ENCODE measurements at regions not wholly inside any gene's neighbourhood (a gene's known extent, or its start where the extent isn't known, plus 50 kb on each side); places are given as distances from the start of the nearest gene placed in this dataset.

GRCh38 chr12:84191779-84192178, 720.8 kb downstream of the SLC6A15 start:
- FAIRE-seq: no peak
- H2AFZ ChIP-seq (ENCODE audit: low read depth, low read length): no peak overlapping the region
- H3K36me3 ChIP-seq (ENCODE audit: insufficient read depth, low read length): no peaks in the 10 kb centered on the region

GRCh38 chr12:84186433-84186832, 726.2 kb downstream of the SLC6A15 start:
- H3K4me3 Mint-ChIP-seq (ENCODE audit: unreplicated experiment): no peak overlapping the region
- H3K36me3 Mint-ChIP-seq (ENCODE audit: low read depth, unreplicated experiment): no peaks in the 10 kb centered on the region
- Histone ChIP-seq H3K36me3 (ENCODE audit: insufficient read depth, low read length) (no peaks in the 10 kb centered on the region), H4K20me1 (ENCODE audit: insufficient read depth, low read length) (no peaks in the 10 kb centered on the region), H3K27ac (ENCODE audit: low read depth, low read length) (no peak overlapping the region), H3K4me2 (ENCODE audit: low read length) (no peak overlapping the region), H3K9ac (ENCODE audit: low read length) (no peak overlapping the region), H3K4me3 (ENCODE audit: insufficient read depth, low read depth, low read length) (no peak overlapping the region), H3K9me3 (ENCODE audit: insufficient read depth, low read depth, low read length) (no peaks in the 10 kb centered on the region), H3K79me2 (ENCODE audit: insufficient read depth, low read length) (no peaks in the 10 kb centered on the region), H3K27me3 (ENCODE audit: insufficient read depth, low read length) (no peaks in the 10 kb centered on the region), H2AFZ (ENCODE audit: low read depth, low read length) (no peak overlapping the region), H3K4me1 (ENCODE audit: insufficient read depth, low read length) (no peaks in the 10 kb centered on the region)
- H3K9me3 Mint-ChIP-seq (ENCODE audit: unreplicated experiment): peaks cover 3% of the 10 kb centered on the region
- TF ChIP-seq EZH2 (IDR thresholded peaks at IDR 0.05; ENCODE audit: insufficient read depth, low read length): no peak
- TF ChIP-seq, protein P1, sequence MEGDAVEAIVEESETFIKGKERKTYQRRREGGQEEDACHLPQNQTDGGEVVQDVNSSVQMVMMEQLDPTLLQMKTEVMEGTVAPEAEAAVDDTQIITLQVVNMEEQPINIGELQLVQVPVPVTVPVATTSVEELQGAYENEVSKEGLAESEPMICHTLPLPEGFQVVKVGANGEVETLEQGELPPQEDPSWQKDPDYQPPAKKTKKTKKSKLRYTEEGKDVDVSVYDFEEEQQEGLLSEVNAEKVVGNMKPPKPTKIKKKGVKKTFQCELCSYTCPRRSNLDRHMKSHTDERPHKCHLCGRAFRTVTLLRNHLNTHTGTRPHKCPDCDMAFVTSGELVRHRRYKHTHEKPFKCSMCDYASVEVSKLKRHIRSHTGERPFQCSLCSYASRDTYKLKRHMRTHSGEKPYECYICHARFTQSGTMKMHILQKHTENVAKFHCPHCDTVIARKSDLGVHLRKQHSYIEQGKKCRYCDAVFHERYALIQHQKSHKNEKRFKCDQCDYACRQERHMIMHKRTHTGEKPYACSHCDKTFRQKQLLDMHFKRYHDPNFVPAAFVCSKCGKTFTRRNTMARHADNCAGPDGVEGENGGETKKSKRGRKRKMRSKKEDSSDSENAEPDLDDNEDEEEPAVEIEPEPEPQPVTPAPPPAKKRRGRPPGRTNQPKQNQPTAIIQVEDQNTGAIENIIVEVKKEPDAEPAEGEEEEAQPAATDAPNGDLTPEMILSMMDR (IDR thresholded peaks at IDR 0.05; ENCODE audit: insufficient read depth, low read depth, low read length): no peak
- no peaks in the 10 kb centered on the region for H3K27me3 Mint-ChIP-seq (ENCODE audit: low read depth, unreplicated experiment)
- DNase-seq (ENCODE audit: low read depth) (no peak), FAIRE-seq (no peak)
- no peaks in the 10 kb centered on the region for H3K4me1 Mint-ChIP-seq (ENCODE audit: low read depth, unreplicated experiment)
- no peak overlapping the region for H3K27ac Mint-ChIP-seq (ENCODE audit: unreplicated experiment)

More at GRCh38 chr12:84191779-84192178, 720.8 kb downstream of the SLC6A15 start:
- no peaks in the 10 kb centered on the region for H3K27me3 Mint-ChIP-seq (ENCODE audit: low read depth, unreplicated experiment)
- H3K36me3 Mint-ChIP-seq (ENCODE audit: low read depth, unreplicated experiment): no peaks in the 10 kb centered on the region
- H4K20me1 ChIP-seq (ENCODE audit: insufficient read depth, low read length): no peaks in the 10 kb centered on the region
- peaks cover 5% of the 10 kb centered on the region for H3K9me3 Mint-ChIP-seq (ENCODE audit: unreplicated experiment)
- no peaks in the 10 kb centered on the region for H3K4me1 Mint-ChIP-seq (ENCODE audit: low read depth, unreplicated experiment)
- no peak overlapping the region for H3K4me3 Mint-ChIP-seq (ENCODE audit: unreplicated experiment)
- no peak for TF ChIP-seq EZH2 (IDR thresholded peaks at IDR 0.05; ENCODE audit: insufficient read depth, low read length)
- TF ChIP-seq, protein P1 (IDR thresholded peaks at IDR 0.05; ENCODE audit: insufficient read depth, low read depth, low read length): no peak
- H3K27ac ChIP-seq (ENCODE audit: low read depth, low read length): no peak overlapping the region
- no peaks in the 10 kb centered on the region for H3K9me3 ChIP-seq (ENCODE audit: insufficient read depth, low read depth, low read length)
- H3K9ac ChIP-seq (ENCODE audit: low read length): no peak overlapping the region
- H3K79me2 ChIP-seq (ENCODE audit: insufficient read depth, low read length): no peaks in the 10 kb centered on the region
- H3K4me2 ChIP-seq (ENCODE audit: low read length): no peak overlapping the region
- no peaks in the 10 kb centered on the region for H3K4me1 ChIP-seq (ENCODE audit: insufficient read depth, low read length)
- no peaks in the 10 kb centered on the region for H3K27me3 ChIP-seq (ENCODE audit: insufficient read depth, low read length)
- no peak for DNase-seq (ENCODE audit: low read depth)
- no peak overlapping the region for H3K27ac Mint-ChIP-seq (ENCODE audit: unreplicated experiment)
- H3K4me3 ChIP-seq (ENCODE audit: insufficient read depth, low read depth, low read length): no peak overlapping the region

GRCh38 chr12:84183576-84183975, 729.0 kb downstream of the SLC6A15 start:
- no peak overlapping the region for H2AFZ ChIP-seq (ENCODE audit: low read depth, low read length)
- H3K36me3 ChIP-seq (ENCODE audit: insufficient read depth, low read length): no peaks in the 10 kb centered on the region
- H3K4me1 Mint-ChIP-seq (ENCODE audit: low read depth, unreplicated experiment): no peaks in the 10 kb centered on the region
- H3K4me3 Mint-ChIP-seq (ENCODE audit: unreplicated experiment): no peak overlapping the region
- no peak overlapping the region for H3K4me2 ChIP-seq (ENCODE audit: low read length)
- H3K4me3 ChIP-seq (ENCODE audit: insufficient read depth, low read depth, low read length): no peak overlapping the region
- H4K20me1 ChIP-seq (ENCODE audit: insufficient read depth, low read length): no peaks in the 10 kb centered on the region
- no peaks in the 10 kb centered on the region for H3K4me1 ChIP-seq (ENCODE audit: insufficient read depth, low read length)
- H3K9ac ChIP-seq (ENCODE audit: low read length): no peak overlapping the region
- no peak overlapping the region for H3K27ac Mint-ChIP-seq (ENCODE audit: unreplicated experiment)
- no peak overlapping the region for H3K27ac ChIP-seq (ENCODE audit: low read depth, low read length)
- H3K9me3 Mint-ChIP-seq (ENCODE audit: unreplicated experiment): no peaks in the 10 kb centered on the region
- DNase-seq (ENCODE audit: low read depth) (no peak), FAIRE-seq (no peak)
- H3K9me3 ChIP-seq (ENCODE audit: insufficient read depth, low read depth, low read length): no peaks in the 10 kb centered on the region
- H3K36me3 Mint-ChIP-seq (ENCODE audit: low read depth, unreplicated experiment): no peaks in the 10 kb centered on the region
- no peak for TF ChIP-seq EZH2 (IDR thresholded peaks at IDR 0.05; ENCODE audit: insufficient read depth, low read length)
- TF ChIP-seq, protein P1 (IDR thresholded peaks at IDR 0.05; ENCODE audit: insufficient read depth, low read depth, low read length): no peak
- H3K79me2 ChIP-seq (ENCODE audit: insufficient read depth, low read length): no peaks in the 10 kb centered on the region
- no peaks in the 10 kb centered on the region for H3K27me3 Mint-ChIP-seq (ENCODE audit: low read depth, unreplicated experiment)
- H3K27me3 ChIP-seq (ENCODE audit: insufficient read depth, low read length): no peaks in the 10 kb centered on the region

All from astrocyte (in vitro differentiated cells and primary cell).